ENCODE measurements at regions not wholly inside any gene's neighbourhood (a gene's known extent, or its start where the extent isn't known, plus 50 kb on each side); places are given as distances from the start of the nearest gene placed in this dataset.

DNA sequence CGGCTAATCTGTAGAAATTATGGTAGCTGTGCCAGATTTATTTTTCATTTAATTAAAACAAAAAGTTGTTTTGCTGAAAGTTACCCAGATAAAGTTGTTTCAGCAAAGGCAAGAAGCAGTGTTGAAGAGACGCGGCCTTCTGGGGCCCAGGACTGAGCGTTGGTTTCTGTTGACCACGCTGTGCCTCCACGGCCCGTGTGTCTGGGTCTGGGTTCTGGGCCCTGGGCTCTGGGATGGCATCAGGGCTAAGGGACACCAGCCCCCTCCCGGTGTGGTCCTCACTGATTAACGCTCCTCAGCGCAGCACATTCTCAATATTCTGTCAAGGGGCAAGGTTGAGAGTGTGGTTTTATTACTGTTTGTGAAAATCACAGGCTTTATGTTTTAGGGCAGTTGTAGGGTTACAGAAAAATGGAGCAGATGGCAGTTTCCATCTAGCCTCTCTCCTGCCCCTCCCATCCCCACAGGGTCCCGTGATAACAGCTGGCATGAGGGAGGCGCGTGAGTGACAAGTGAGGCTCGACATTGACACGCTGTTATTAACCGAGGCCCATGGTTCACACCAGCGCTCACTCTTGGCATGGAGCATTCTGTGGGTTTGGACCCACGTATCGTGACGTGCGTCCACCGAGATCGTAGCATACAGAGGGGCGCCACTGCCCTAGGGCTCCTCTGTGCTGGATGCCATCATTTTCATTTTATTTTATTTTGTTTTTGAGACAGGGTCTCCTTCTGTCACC, 1231.4 kb downstream of the BRD1 start:
- 91 to 94% methylated on average over 24 of the region's 24 CpGs for WGBS, 2 donors
- TF ChIP-seq POLR2AphosphoS5 (IDR thresholded peaks at IDR 0.05): no peak
- no peak for TF ChIP-seq EP300 (IDR thresholded peaks at IDR 0.05)
- no peak overlapping the region for H3K4me3 ChIP-seq
- DNase-seq: no peak
- peaks cover 0 to 4% (median 3%) of the 10 kb centered on the region in 3 donors for H3K27me3 ChIP-seq
- intact Hi-C loops (cut with DNase I): no loop called here
- H3K9me3 ChIP-seq: no peaks in the 10 kb centered on the region
- H3K4me1 ChIP-seq: no peaks in the 10 kb centered on the region
- H3K27ac ChIP-seq: no peak overlapping the region
- H3K36me3 ChIP-seq: no peaks in the 10 kb centered on the region

DNA sequence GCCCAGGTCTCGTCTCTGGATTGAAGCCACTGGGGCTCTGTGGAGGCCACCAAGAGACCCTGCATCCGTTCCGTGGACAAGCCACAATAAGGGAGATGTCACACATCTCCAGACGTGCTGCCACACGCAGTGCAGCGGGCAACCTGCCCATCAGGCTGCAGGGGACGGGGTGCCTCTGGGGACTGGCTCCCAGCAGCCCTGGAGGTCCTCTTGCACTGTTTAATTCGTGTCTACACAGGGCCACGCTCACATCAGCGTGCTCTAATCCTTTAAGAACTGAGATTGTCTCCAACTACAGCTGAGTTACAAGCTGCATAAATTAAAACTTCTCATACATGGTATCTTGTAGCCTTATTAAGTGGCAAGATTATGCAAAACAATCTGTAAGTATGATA, 1232.2 kb downstream of the BRD1 start:
- no peak overlapping the region for H3K4me3 ChIP-seq
- intact Hi-C loops (cut with DNase I): no loop called here
- H3K4me1 ChIP-seq: no peaks in the 10 kb centered on the region
- H3K9me3 ChIP-seq: no peaks in the 10 kb centered on the region
- TF ChIP-seq, protein P1, sequence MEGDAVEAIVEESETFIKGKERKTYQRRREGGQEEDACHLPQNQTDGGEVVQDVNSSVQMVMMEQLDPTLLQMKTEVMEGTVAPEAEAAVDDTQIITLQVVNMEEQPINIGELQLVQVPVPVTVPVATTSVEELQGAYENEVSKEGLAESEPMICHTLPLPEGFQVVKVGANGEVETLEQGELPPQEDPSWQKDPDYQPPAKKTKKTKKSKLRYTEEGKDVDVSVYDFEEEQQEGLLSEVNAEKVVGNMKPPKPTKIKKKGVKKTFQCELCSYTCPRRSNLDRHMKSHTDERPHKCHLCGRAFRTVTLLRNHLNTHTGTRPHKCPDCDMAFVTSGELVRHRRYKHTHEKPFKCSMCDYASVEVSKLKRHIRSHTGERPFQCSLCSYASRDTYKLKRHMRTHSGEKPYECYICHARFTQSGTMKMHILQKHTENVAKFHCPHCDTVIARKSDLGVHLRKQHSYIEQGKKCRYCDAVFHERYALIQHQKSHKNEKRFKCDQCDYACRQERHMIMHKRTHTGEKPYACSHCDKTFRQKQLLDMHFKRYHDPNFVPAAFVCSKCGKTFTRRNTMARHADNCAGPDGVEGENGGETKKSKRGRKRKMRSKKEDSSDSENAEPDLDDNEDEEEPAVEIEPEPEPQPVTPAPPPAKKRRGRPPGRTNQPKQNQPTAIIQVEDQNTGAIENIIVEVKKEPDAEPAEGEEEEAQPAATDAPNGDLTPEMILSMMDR (IDR thresholded peaks at IDR 0.05): no peak
- TF ChIP-seq POLR2A (IDR thresholded peaks at IDR 0.05): no peak
- no peak for TF ChIP-seq POLR2AphosphoS5 (IDR thresholded peaks at IDR 0.05)
- TF ChIP-seq EP300 (IDR thresholded peaks at IDR 0.05): no peak
- 68 to 81% methylated on average over 10 of the region's 10 CpGs for WGBS, 2 donors
- no peak overlapping the region for H3K27ac ChIP-seq
- H3K27me3 ChIP-seq: peaks cover 0 to 4% (median 3%) of the 10 kb centered on the region in 3 donors
- DNase-seq: no peak
- H3K36me3 ChIP-seq: no peaks in the 10 kb centered on the region

DNA sequence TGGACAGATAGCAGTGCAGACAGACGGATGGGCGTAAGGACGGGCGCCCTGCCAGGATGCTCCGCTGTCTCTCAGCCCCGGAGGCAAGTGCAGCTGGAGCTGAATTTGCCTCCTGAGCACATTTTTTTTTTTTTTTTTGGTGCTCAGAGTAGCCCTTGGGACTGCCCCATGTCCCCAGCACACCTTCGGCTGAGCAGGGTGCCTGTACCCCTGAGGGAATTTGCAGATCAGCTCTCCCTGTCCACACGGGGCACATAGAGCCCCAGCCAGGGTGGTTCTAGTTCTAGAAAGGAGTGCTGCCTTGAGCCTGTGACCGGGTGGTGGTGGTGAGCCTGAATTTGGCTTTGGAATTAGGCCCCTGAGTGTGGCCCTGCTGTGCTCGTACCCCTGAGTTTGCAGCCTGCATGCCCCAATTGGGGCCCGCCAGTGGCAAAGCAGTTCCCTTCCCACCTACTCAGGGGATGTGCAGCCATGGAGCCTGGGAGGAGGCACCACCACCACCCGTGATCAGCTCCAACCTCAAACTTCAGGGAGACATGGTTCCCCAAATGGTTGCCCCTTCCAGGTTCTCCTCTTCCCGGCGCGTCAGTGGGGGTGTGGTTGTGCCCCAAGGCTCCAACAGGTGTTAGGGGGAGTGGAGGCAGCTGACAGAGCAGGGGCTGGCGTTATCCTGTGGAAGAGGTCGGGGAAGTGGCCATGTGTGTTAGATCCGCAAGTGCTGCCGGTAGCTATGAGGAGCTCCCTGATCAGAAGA, 1232.7 kb downstream of the BRD1 start:
- no peaks in the 10 kb centered on the region for H3K4me1 ChIP-seq
- no peaks in the 10 kb centered on the region for H3K36me3 ChIP-seq
- no peak for TF ChIP-seq EP300 (IDR thresholded peaks at IDR 0.05)
- no peak for TF ChIP-seq POLR2AphosphoS5 (IDR thresholded peaks at IDR 0.05)
- TF ChIP-seq POLR2A (IDR thresholded peaks at IDR 0.05): no peak
- TF ChIP-seq, protein P1 (IDR thresholded peaks at IDR 0.05): no peak
- no peak overlapping the region for H3K27ac ChIP-seq
- intact Hi-C loops (cut with DNase I): no loop called here
- DNase-seq: no peak
- 71 to 87% methylated on average over 19 of the region's 19 CpGs for WGBS, 2 donors
- no peaks in the 10 kb centered on the region for H3K9me3 ChIP-seq
- no peak overlapping the region for H3K4me3 ChIP-seq
- H3K27me3 ChIP-seq: peaks cover 0 to 4% (median 3%) of the 10 kb centered on the region in 3 donors

DNA sequence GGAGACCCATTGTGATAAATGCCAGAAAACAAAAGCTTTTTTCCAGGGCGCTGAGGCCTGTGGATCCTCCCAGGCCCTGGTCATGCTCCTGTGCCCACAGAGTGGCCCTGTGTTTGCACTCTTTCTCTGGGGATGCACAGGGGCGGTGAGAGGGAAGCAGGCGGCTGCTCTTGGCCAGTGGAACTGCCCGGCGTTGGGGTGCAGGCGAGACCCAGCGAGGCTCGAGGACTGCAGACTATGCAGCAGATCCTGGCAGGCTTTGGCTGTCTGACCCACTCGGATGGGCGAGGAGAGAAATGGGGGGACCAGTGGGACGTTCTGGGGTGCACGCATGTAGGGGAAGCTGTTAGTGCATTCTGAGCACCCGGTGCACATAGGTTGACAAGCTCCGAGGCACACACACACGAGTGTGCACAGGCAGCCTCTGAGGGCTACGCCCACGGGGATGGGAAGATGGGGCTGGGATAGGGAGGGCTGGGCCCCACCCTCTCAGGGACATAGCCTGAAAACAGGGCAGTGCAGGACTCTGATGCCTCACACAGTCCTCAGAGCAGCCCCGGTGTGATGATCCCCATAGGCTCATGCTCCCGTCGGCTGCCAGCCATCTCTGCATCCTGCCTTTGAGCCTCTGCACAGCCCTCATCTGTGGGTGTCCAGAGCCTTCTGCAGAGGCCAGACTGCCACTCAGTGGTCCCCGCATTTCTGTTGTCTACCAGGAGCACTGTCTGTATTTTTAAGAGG, 1233.5 kb downstream of the BRD1 start:
- no peaks in the 10 kb centered on the region for H3K9me3 ChIP-seq
- H3K27ac ChIP-seq: no peak overlapping the region
- intact Hi-C loops (cut with DNase I): no loop called here
- TF ChIP-seq POLR2A (IDR thresholded peaks at IDR 0.05): no peak
- TF ChIP-seq EP300 (IDR thresholded peaks at IDR 0.05): no peak
- no peak for TF ChIP-seq POLR2AphosphoS5 (IDR thresholded peaks at IDR 0.05)
- TF ChIP-seq, protein P1 (IDR thresholded peaks at IDR 0.05): no peak
- WGBS, 2 donors: 76 to 83% methylated on average over 21 of the region's 21 CpGs
- DNase-seq: no peak
- H3K4me1 ChIP-seq: no peaks in the 10 kb centered on the region
- no peaks in the 10 kb centered on the region for H3K36me3 ChIP-seq
- no peak overlapping the region for H3K4me3 ChIP-seq
- H3K27me3 ChIP-seq: peaks cover 0 to 4% (median 3%) of the 10 kb centered on the region in 3 donors

DNA sequence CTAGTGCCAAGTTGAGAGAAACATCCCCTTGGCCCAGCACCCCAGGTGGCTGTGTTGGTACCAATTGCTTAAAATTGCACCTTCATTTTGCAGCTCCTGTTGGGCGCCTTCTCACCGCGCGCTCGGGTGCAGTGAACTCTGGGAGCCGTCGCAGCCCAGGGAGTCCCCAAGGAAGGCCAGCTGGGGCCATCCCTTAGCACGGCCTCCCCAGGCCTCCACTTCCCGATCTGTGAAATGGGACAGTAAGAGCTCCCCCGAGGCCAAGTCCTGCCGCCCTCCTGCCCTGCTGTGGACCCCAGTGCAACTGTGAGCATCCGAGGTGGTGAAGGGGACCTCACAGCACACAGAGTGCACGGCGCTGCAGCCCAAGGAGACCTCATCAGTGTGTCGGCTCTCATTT, 1234.1 kb downstream of the BRD1 start:
- no peak for DNase-seq
- Histone ChIP-seq H3K36me3 (no peaks in the 10 kb centered on the region), H3K4me3 (no peak overlapping the region), H3K9me3 (no peaks in the 10 kb centered on the region), H3K27me3 (peaks cover 0 to 9% (median 3%) of the 10 kb centered on the region in 3 donors), H3K27ac (no peak overlapping the region), H3K4me1 (no peaks in the 10 kb centered on the region)
- WGBS, 2 donors: 89 to 92% methylated on average over 15 of the region's 15 CpGs
- no peak for TF ChIP-seq POLR2AphosphoS5 (IDR thresholded peaks at IDR 0.05)
- intact Hi-C loops (cut with DNase I): no loop called here
